GM19395 (cell line): ENCODE measurements at regions not wholly inside any gene's neighbourhood (a gene's known extent, or its start where the extent isn't known, plus 50 kb on each side); places are given as distances from the start of the nearest gene placed in this dataset.

ENCODE experiments used
- ATAC-seq: cut with Tn5 transposase; IDR thresholded peaks from one replicate; pipeline ENCODE4 v1.9.1; 2021; ENCODE audit warnings: mild to moderate bottlenecking, moderate library complexity; ENCODE audit not compliant: unreplicated experiment

GRCh38 chr19:27671876-27672275 is 1541.1 kb downstream of the UQCRFS1 start:
- ATAC-seq, result no peak

GRCh38 chr19:27660428-27660827 is 1552.5 kb downstream of the UQCRFS1 start:
- ATAC-seq, result no peak

- no peak for ATAC-seq
Measured at GRCh38 chr19:27657271-27658051, 1555.5 kb downstream of the UQCRFS1 start.

- no peak for ATAC-seq
Measured at GRCh38 chr19:27654266-27654990, 1558.5 kb downstream of the UQCRFS1 start.

- no peak for ATAC-seq
Measured at GRCh38 chr19:27652796-27653195, 1560.2 kb downstream of the UQCRFS1 start.

GRCh38 chr19:27652281-27652680 is 1560.7 kb downstream of the UQCRFS1 start:
- ATAC-seq, result no peak

- ATAC-seq, result no peak
Measured at GRCh38 chr19:27647423-27647822, 1565.5 kb downstream of the UQCRFS1 start.

- no peak for ATAC-seq
Measured at GRCh38 chr19:27635401-27635800, 1577.5 kb downstream of the UQCRFS1 start.

GRCh38 chr19:27618006-27618405 is 1594.9 kb downstream of the UQCRFS1 start:
- no peak for ATAC-seq

- ATAC-seq, result no peak
Measured at GRCh38 chr19:27580906-27581305, 1632.0 kb downstream of the UQCRFS1 start.
